KMS-11 (cell line): ENCODE measurements at regions not wholly inside any gene's neighbourhood (a gene's known extent, or its start where the extent isn't known, plus 50 kb on each side); places are given as distances from the start of the nearest gene placed in this dataset.

Source experiments
- H2AFZ ChIP-seq: fragments of 200-600 bp; sonication (generic); 2 replicates; pipeline ENCODE4 v1.6.1; 2016; ENCODE audit warnings: antibody characterized with exemption, mixed run types, low read depth
- H3K27ac ChIP-seq: fragments of 200-600 bp; sonication (generic); 2 replicates; pipeline ENCODE4 v1.6.1; 2016; ENCODE audit warnings: mild to moderate bottlenecking, mixed run types
- H3K27me3 ChIP-seq: fragments of 200-600 bp; sonication (generic); 2 replicates; pipeline ENCODE4 v1.6.1; 2017; ENCODE audit warnings: mild to moderate bottlenecking, low read depth, mixed run types, moderate library complexity; ENCODE audit not compliant: insufficient read depth
- H3K36me3 ChIP-seq: fragments of 200-600 bp; sonication (generic); 2 replicates; pipeline ENCODE4 v1.6.1; 2017; ENCODE audit warnings: mild to moderate bottlenecking, mixed run types; ENCODE audit not compliant: insufficient read depth
- H3K4me1 ChIP-seq: fragments of 200-600 bp; sonication (generic); 2 replicates; pipeline ENCODE4 v1.6.1; 2016; ENCODE audit warnings: mild to moderate bottlenecking, low read depth, mixed run types; ENCODE audit not compliant: poor library complexity, severe bottlenecking
- H3K4me2 ChIP-seq: fragments of 200-600 bp; sonication (generic); 2 replicates; pipeline ENCODE4 v1.7.0; 2016; ENCODE audit warnings: mild to moderate bottlenecking, mixed run types
- H3K4me3 ChIP-seq: fragments of 200-600 bp; sonication (generic); IDR thresholded peaks from 2 replicates; pipeline ENCODE4 v1.6.1; 2017; ENCODE audit warnings: low read depth, low read length, mixed read lengths; ENCODE audit not compliant: insufficient read depth
- H3K79me2 ChIP-seq: fragments of 200-600 bp; sonication (generic); 2 replicates; pipeline ENCODE4 v1.6.1; 2016; ENCODE audit warnings: low read depth, mixed run types; ENCODE audit not compliant: insufficient read depth
- H3K9ac ChIP-seq: fragments of 200-600 bp; sonication (generic); 2 replicates; pipeline ENCODE4 v1.6.1; 2016; ENCODE audit warnings: mild to moderate bottlenecking, mixed run types
- H4K20me1 ChIP-seq: fragments of 200-600 bp; sonication (generic); 2 replicates; pipeline ENCODE4 v1.6.1; 2016; ENCODE audit warnings: mild to moderate bottlenecking, mixed run types; ENCODE audit not compliant: insufficient read depth
- TF ChIP-seq, protein P1 (sequence below): fragments of 200-600 bp; sonication (generic); conservative IDR thresholded peaks from 2 replicates; pipeline ENCODE4 v1.6.1; 2017; ENCODE audit warnings: low read depth, mild to moderate bottlenecking, antibody characterized with exemption, low read length, moderate library complexity, mixed read lengths

DNA sequence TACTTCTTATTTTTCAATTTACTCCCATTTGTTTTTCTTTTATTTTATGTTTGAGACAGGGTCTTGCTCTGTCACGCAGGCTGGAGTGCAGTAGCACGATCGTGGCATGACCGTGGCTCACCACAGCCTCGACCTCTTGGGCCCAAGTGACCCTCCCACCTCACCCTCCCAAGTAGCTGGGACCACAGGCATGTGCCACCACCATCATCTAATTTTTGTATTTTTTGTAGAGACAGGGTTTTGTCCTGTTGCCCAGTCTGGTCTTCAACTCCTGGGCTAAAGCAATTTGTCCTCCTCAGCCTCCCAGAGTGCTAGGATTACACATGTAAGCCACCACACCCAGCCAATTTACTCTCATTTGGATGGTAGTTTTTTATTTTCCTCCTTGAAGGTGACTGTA lies 679.3 kb upstream of the CCDC179 start:
- Histone ChIP-seq H3K27me3 (no peaks in the 10 kb centered on the region), H3K4me3 (no peak overlapping the region), H4K20me1 (no peaks in the 10 kb centered on the region), H3K27ac (no peak overlapping the region), H3K36me3 (no peaks in the 10 kb centered on the region), H3K79me2 (no peaks in the 10 kb centered on the region), H3K9ac (no peak overlapping the region), H2AFZ (peak overlapping the region; percentile 74), H3K4me2 (peak overlapping the region; percentile 81; the same call in 1 of the 2 replicates), H3K4me1 (peaks cover 6% of the 10 kb centered on the region)
- TF ChIP-seq, protein P1, sequence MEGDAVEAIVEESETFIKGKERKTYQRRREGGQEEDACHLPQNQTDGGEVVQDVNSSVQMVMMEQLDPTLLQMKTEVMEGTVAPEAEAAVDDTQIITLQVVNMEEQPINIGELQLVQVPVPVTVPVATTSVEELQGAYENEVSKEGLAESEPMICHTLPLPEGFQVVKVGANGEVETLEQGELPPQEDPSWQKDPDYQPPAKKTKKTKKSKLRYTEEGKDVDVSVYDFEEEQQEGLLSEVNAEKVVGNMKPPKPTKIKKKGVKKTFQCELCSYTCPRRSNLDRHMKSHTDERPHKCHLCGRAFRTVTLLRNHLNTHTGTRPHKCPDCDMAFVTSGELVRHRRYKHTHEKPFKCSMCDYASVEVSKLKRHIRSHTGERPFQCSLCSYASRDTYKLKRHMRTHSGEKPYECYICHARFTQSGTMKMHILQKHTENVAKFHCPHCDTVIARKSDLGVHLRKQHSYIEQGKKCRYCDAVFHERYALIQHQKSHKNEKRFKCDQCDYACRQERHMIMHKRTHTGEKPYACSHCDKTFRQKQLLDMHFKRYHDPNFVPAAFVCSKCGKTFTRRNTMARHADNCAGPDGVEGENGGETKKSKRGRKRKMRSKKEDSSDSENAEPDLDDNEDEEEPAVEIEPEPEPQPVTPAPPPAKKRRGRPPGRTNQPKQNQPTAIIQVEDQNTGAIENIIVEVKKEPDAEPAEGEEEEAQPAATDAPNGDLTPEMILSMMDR: no peak

GRCh38 chr11:23540101-23540561 lies 679.9 kb upstream of the CCDC179 start:
- no peak overlapping the region for H3K4me3 ChIP-seq
- H3K27me3 ChIP-seq: no peaks in the 10 kb centered on the region
- no peak overlapping the region for H3K9ac ChIP-seq
- H3K4me2 ChIP-seq: peak overlapping the region; percentile 81; the same call in 1 of the 2 replicates
- TF ChIP-seq, protein P1: peak; percentile 72
- peaks cover 6% of the 10 kb centered on the region for H3K4me1 ChIP-seq
- H2AFZ ChIP-seq: peak overlapping the region; percentile 74
- H3K36me3 ChIP-seq: no peaks in the 10 kb centered on the region
- H4K20me1 ChIP-seq: no peaks in the 10 kb centered on the region
- no peak overlapping the region for H3K27ac ChIP-seq
- no peaks in the 10 kb centered on the region for H3K79me2 ChIP-seq

GRCh38 chr11:23542189-23542588 lies 681.9 kb upstream of the CCDC179 start:
- Histone ChIP-seq H3K36me3 (no peaks in the 10 kb centered on the region), H4K20me1 (no peaks in the 10 kb centered on the region), H3K27me3 (no peaks in the 10 kb centered on the region), H3K4me2 (no peak overlapping the region), H2AFZ (no peak overlapping the region), H3K4me1 (peaks cover 6% of the 10 kb centered on the region), H3K79me2 (no peaks in the 10 kb centered on the region), H3K27ac (no peak overlapping the region), H3K9ac (no peak overlapping the region), H3K4me3 (no peak overlapping the region)
- TF ChIP-seq, protein P1: no peak

DNA sequence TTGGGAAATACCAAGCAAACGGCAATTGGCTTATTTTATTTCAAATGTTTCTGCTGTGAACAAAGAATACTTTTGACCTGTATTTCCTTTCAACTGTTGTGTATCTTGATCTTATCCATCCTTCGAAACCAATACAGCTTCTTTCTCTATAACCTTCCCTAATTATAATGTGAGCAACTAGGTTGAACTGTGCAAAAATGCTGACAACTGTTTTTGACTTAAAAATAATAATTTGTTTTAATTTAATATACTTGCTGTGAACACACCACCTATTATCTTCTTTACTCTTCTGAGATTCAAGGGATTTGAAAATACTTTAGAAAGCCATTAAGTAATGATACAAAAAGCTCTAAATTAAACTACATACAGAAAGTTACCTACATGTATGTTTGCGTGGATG lies 682.5 kb upstream of the CCDC179 start:
- Histone ChIP-seq H3K27ac (no peak overlapping the region), H3K4me2 (no peak overlapping the region), H3K4me3 (no peak overlapping the region), H3K79me2 (no peaks in the 10 kb centered on the region), H3K36me3 (no peaks in the 10 kb centered on the region), H4K20me1 (no peaks in the 10 kb centered on the region), H2AFZ (no peak overlapping the region), H3K4me1 (peaks cover 6% of the 10 kb centered on the region), H3K9ac (no peak overlapping the region), H3K27me3 (no peaks in the 10 kb centered on the region)
- TF ChIP-seq, protein P1: no peak
